CD4-positive, alpha-beta T cell treated with Interleukin-21 for 1 hour (primary cell): ENCODE measurements at regions not wholly inside any gene's neighbourhood (a gene's known extent, or its start where the extent isn't known, plus 50 kb on each side); places are given as distances from the start of the nearest gene placed in this dataset.
"Not testable (repeated sequence)": the region's sequence is repeated elsewhere in the genome, so short reads cannot be mapped to it uniquely, and the experiment has no call there.

Experiments
- DNase-seq: peaks from one replicate; pipeline ENCODE4 v3.0.0-alpha.2; 2020

DNA sequence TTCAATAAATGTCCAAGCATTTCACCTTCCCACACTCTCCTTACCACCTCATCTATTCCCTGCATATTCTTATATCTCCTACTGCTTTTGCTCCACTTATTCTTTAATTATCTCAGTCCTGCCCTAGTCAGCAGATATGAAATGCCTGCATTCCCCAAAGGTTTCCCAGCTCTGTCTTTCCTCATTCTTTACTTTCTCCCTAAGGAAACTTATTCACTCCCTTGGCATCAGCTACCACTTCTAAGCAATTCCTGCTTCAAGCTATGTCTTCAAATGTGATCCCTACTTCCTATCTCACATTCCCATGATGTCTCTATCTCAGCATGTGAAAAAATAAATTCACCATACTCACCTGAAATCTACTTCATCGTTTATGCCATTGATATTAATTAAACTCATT, 111.8 kb downstream of the CAPZA3 start:
- no peak for DNase-seq

DNA sequence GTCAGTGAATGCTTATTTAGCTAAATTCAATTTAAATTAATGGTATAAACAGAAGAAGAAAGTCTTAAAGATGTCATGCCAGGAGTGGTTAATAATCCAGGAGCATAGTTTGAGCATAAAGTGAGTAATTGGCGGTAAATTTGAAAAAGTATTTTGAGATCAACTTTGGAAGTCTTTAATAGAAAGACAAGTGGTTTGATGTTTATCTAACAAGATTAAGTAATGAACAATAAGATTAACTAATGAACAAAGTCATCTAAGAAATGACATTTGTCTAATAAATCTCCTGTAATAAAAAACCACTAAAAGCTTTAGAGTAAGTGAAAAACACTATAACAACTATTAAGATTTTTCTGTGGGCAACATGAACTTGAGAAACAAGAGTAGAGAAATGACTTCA, 112.8 kb downstream of the CAPZA3 start:
- no peak for DNase-seq

DNA sequence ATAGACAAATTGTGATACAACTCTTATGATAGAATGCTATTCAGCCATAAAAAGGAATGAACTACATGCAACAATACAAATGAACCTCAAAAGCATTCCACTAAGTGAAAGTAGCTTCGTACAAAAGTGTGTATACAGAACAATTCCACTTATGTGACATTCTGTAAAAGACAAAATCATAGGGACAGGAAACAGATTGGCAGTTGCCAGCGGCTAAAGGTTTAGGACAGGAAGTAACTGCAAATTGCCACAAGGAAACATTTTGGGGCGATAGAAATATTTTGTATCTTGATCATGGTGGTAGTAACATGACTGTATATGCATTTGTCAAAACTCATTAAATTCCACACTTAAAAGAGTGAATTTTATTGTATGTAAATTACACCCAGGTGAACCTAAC, 113.4 kb downstream of the CAPZA3 start:
- DNase-seq, result no peak

DNA sequence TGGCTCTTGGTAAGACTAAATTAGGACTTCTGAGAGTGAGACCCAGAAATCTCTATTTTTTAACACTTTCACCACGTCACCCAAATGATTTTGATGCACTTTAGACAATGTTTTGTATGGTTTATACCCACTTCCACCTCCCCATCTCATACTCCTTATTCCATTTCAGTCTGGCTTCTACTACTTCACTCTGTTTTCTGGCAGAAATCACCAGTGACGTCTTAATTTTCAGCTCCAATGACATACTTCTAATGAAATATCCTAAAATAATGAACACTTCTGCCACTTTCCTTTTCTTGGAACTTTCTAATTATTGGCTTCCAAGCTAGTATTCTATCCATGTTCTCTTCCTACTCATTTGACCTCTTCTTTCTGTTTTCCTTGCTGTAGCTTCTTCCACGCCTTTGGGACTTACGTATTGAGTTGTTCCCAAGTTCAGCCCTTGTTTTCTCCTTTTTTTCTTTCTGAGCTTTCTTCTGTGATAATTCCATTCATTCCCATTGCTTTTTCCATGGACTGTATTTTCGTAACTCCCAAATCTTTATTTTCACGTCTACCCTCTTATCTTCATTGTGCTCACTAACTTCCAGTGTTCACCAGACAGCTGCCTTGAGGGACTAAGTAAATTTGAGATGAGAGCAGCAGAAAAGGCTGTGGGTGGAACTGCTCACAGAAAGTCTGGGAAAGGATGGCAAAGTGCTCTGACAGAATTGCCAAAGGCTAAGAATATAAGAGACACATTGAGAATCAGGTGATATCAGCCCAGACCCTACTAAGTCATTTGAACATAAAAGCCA, 115.8 kb downstream of the CAPZA3 start:
- no peak for DNase-seq

DNA sequence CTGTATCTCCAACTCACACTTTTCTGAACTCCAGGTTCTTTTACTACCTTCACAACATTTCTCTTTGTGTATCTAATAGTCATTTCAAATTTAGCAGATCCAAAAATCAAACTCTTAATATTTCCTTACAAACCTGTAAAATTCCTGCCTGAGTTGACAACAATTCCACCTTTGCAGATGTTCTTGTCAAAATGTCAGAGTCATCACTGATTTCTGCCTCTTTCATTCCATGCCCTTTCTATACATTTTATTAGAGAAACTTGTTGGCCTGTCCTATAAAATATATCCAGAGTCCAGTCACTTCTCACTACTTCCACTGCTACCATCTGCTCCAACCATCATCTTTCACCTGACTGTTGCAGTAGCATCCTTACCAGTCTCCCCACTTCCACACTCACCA, 119.7 kb downstream of the CAPZA3 start:
- no peak for DNase-seq

DNA sequence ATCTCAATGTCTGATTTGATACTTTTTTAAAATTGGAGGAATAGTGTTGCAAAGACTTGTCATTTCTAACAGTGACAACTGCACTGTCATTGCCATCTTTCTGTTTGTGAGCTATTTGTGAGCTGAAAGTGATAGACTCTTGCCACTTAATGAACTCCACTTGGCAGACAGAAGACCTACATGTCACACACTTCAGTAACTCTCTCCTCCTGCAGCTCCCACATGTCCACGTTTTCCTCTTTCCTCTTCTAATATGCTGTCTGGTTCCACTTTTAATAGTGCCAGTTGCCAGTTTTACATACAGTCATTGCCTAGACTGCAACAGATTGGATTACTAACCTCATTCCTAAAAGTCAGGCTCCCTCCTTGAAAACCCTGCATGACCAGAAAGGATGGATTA, 121.5 kb downstream of the CAPZA3 start:
- DNase-seq, result no peak

DNA sequence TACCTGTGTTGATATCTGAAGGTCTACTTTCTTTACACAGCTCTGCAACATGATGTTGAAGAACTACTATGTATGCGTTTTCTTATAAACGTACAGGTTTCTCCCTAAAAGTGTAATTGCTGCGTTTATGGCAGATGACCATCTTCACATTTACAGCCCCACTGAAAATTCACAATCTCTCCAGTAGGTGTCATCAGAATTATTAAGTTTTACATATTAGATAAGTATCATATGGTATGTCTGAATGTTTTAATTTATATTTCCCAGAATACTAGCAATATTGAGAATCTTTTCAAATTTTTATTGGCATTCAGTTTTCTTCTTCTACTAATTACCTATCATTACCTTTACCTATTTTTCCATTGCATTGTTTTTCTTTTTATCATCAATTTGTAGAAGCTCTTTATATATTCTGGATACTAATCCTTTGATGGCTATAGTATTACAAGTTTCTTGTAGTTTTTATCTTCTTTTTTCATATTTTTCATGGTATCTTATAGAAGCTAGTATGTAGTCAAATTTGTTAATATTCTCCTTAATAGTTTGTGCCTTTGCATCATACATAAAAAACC, 123.5 kb downstream of the CAPZA3 start:
- DNase-seq, result peak; percentile 25

DNA sequence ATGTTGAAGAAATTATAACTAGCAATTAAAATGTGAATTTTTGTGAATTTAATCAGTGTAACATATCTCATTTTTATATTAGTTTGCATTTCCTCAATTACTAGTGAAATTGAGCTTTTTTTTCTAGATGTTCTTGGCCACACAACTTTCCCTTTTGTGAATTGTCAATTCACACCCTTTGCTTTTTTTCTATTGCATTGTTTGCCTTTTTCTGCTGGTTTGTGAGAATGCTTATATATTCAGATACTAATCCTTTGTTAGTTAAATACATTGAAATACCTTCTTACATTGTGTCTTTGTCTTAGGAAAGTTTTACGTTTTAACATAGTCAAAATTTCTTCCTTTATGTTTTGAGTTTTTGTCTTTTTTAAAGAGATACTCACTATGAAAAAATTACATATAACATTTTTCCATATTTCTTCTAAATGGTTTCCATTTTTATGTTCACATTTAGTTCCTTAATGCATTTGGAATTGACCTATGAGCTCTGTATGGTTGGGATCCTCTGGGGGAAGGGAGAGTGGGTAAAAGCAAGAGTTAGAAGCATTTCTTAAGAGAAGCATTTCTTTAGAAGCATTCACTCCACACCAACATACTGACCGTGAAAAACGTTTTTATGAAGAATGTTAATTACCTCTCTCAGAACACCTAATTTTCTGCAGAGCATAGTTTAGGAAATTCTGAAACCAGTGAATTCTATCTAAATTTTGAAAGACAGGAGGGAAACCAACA, 126.0 kb downstream of the CAPZA3 start:
- no peak for DNase-seq

DNA sequence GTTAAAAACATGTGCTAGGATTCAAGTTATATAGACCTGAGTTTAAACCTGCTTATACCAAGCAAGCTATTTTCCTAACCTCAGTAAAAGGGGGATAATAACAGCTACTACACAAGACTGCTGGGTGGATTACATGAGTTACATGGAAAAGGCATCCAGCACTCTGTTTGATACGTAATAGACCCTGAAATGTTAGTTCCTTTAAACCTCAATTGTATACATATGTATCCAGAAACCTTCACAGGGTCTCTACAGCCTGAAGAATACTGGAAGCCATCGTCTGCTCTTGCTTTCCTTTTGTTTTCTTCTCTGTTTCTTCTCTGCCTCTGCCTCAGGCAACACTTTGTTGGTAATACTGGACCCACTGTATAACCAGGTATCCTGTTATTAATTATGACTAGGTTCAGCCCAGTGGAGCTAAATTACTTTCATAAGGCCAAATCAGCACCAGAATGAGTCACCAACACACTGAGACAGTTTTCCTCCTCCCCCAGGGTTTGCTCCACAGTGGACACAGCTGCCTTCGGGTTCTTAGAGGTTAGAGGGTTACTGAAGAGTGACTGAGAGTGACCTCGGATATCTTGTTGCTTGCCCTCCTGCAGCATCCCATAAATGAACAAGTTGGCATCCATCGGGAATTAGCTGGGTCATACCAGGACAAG, 127.1 kb downstream of the CAPZA3 start:
- DNase-seq, result no peak

DNA sequence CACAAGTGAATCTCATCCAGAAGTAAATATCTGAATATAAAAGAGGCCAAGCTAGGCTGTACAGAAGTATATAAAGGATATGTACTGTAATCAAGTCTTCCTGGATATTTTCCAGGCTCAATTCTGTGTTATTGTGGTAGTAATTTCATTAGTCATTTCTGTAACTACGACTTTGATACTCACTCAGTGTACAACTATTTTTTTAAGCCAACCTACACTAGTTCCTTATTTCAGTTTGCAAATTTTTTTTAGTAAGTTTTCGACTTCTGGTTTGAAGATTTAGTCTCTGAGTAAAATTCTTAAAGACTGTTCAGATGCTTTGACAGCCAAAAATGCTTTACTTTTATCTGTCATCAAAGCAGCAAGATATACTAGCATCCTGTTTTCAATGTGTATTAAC, 130.8 kb downstream of the CAPZA3 start:
- no peak for DNase-seq

DNA sequence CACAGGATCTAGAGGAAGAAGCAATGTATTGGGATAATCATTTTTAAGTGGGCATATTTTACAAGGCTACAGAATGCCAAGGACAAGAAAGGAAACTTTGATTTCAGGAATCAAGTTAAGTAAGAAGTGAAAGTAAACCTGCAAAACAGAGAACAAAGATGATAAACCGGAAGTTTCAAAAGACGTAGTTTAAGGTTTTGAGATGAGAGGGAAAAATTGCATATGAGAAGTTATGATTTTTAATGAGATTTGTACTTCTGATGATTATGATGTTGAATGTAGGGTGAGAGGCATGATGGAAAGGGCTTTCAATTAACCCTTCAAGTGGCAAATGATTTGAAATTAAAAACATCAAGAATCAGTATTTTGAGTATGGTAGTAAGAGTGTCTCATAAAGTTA, 134.9 kb downstream of the CAPZA3 start:
- DNase-seq, result no peak

DNA sequence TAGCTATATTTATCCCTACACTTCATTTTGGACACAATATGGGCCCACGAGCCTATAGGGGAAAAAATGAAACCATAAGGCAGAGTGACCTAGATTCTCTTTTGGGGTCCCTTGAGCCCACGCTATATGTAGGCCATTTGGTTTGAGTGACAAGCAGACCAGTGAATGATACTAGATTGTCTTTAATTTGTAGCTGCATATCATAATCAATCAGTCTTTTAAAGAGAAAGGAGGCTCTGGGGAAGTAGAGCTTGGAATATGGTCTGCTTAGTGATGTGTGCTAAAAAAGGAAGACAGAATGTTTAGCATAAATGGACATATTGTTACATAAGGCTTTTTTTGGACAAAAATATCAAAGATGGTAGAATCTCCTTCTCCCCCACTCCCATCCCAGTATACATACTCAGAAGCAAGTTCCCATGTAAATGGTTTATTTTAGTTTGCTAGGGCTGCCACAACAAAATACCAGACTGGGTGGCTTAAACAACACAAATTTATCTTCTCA, 140.8 kb downstream of the CAPZA3 start:
- DNase-seq, result no peak

DNA sequence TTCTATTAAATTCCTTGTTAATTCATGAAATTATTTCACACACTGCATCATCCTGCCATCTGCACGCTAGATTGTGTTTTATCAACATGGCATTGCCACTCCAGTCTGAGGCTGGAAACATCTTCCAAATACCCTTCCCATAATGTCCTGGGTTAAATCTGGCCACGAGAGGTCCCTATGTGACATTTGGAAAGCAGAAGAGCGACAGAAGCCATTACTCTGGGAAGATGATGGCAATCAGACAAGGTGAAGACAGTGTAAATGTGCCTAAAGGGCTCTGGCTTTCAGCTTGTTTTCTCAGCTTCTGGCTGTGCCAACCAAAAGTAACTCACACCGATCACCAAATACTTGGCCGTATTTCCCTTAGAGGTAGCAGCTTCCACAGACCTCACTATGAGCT, 144.8 kb downstream of the CAPZA3 start:
- no peak for DNase-seq

DNA sequence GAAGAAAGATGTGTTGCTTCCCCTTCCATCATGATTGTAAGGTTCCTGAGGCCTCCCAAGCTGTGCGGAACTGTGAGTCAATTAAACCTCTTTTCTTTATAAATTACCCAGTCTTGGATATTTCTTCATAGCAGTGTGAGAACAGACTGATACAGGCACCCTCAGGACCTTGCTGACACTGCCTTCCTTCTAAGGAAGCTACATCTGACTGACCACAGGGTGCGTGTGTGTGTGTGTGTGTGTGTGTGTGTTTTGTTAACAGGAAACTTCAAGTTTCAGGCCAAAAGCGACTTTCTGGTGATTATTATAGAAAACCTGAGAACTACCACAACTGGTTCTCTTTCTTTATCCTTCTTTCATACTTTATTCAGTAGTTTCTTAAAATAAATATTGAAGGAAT, 149.0 kb downstream of the CAPZA3 start:
- DNase-seq, result no peak

DNA sequence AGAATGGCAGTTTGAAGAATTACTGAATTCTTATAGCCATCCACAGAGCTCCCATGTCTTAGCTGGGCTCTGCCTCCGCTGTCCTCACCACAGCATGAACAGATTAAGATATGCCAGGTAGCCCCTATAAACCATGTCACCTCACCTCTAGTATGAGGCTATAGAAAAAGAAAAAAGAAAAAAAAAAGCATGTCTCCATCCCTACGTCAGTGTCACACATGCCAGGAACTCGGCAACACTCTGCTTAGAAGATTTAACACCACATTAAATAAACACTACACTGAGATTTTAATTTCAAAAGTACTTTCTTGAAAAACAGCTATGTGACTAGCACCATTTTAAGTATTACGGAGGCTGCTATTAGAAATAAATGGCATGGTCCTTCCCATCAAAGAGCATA, 149.4 kb downstream of the CAPZA3 start:
- DNase-seq, result no peak

DNA sequence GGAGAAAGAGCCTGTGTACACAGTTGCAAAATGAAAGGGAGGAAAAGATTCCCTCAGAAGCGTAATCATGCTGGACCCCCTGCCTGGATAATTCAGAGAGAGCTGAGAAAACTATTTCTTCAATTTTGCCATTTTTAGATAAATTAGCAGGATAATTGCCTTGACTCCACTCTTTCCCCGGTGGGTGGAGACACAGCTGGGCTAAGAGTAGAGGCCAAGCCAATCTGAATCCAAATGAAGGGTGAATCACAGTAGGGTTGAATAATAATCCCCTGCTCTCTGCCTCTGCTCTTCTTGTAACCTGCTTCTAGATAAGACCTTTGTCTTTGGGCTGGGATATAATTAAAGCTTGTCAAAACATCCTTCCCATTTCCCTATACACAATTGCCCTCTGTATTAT, 150.1 kb downstream of the CAPZA3 start:
- no peak for DNase-seq

DNA sequence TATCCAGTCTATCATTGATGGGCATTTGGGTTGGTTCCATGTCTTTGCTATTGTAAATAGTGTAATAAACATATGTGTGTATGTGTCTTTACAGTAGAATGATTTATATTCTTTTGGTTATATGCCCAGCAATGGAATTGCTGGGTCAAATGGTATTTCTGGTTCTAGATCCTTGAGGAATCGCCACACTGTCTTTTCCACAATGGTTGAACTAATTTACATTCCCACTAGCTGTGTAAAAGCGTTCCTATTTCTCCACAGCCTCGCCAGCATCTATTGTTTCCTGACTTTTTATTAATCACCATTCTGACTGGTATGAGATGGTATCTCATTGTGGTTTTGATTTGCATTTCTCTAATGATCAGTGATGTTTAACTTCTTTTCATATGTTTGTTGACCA, 152.7 kb downstream of the CAPZA3 start:
- not testable (repeated sequence) for DNase-seq

DNA sequence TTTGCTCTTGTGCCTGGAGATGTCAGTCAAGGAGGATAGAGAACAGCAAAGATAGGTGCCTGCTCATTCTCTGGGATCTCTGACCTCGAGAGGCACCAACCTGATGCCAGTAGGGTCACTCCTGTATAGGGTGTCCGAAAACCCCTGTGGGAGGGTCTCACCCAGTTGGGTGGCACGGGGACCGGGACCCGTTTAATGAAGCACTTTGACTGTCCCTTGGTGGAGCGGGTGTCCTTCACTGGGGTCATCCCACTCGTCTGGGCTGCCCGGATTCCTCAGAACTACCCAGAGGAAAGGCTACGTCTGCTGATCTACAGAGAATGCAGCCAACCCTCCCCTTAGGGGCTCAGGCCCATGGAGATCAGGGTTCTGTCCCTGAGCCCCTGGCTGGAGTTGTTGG, 157.6 kb downstream of the CAPZA3 start:
- DNase-seq, result no peak

DNA sequence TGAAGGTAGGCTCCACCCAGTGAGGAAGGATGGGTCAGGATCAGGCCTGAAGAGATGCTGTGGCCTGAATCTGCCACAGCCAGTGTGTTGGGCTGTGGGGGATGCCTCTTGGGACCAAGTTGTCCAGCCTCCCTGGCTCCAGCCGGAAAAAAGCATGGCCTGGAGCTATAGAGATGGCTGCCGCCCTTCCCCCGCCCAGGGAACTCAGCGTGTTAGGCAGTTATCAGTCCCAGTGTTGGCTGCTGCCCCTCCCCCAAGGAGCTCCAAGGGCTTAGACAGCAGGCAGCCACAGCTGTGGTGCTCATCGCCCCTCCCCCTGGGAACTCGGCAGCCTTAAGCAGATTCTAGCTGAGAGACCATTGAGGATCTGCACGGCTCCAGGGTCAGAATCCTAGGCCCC, 158.0 kb downstream of the CAPZA3 start:
- DNase-seq, result no peak

DNA sequence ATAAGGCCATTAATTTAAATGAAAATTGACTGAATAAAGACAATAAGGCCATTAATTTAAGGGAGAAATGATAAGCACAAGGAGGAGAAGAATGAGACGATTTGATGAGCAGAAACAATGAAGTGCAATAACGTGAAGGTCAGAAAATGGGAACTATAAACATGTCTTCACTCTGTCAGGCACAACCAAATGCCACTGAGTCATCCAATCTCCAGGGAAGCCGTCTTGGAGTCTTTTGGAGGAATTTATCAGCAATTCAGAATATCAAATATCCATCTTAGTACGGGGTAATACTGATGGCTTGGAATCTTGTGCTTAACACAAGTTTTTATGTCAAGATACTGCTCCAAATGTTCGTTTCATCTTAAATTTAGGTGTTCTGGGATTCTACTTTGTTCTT, 159.9 kb downstream of the CAPZA3 start:
- DNase-seq, result no peak

DNA sequence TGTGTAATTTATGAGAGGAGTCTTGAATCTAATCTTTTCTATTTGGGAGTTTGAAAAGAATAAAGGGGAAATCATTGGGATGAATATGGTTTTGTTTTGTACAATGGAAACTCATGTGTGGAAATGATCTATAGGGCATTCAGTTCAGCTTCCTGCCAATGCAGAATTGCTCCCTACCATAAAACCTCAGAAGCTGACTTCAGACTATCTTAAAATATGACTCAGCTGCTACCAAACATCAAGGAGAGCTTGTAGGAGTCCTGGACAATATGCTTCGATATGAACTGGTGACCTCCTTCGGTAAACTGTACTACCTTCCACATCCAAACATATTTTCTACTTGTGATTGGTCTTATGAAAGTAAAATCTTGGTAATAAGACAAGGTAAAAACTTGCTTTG, 160.6 kb downstream of the CAPZA3 start:
- no peak for DNase-seq

DNA sequence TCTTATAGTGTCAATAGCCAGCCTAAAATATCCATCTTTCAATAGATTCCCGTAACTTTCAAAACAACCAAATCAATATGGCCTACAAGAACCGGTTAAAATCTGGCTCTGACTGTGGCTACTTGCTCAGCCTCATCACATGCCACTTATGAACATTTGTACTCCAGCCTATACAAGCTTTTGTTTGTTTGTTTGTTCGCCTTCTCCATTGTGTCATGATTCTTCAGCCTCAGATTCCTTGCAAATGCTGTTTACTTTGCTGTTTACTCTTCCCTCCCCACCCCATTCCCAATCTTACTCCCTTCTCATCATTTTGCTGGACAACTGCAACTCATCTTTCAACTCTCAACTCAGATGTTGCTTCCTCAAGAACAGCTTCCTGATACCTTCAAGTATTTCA, 161.2 kb downstream of the CAPZA3 start:
- DNase-seq, result no peak

DNA sequence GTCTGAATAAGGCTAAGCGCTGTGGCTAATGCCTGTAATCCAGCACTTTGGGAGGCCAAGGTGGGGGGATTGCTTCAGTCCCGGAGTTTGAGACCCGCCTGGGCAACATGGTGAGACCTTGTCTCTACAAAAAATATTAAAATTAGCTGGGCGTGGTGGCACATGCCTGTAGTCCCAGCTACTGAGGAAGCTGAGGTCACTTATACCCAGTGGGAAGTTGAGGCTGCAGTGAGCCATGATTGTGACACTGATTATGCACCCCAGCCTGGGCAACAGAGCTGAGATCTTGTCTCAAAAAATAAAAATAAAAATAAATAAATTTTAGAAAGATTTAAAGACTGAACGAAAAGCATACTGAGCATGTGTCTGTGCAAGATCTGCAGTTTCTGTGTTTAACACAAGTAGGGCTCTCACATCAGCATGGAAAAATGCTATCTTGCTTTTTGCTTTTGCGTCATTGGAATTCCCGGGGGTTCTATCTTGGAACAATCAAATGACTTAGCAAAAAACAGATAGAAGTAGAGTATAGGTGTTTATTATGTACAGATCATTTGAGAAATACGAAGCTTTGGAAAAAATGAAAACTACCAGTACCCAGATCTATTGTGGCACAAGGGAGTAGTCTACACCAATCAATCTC, 161.9 kb downstream of the CAPZA3 start:
- DNase-seq, result no peak
